Cerebellar cortex (tissue), 1 donor: ENCODE measurements at regions not wholly inside any gene's neighbourhood (a gene's known extent, or its start where the extent isn't known, plus 50 kb on each side); places are given as distances from the start of the nearest gene placed in this dataset.

Experiments
- DNase-seq: peaks from one replicate; pipeline ENCODE4 v3.0.0-alpha.2; 2015; ENCODE audit warnings: low spot score

DNA sequence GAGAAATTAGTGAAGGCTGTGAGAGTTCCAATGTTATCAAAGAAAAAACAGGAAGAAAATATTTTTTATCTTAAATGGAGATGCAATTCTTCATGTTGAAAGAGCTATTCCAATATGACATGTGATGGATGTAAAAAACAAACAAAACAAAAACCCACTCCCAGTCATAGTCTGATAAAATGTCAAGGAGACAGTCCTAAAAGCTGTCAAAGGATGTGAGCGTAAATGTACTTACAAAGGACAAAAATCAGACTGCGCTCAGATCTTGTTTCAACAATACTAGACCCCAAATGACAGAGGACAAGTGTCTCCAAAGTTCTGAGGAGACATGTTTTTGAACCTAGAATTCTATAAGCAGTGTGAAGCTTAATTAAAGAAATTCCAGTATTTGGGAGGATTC is 265.8 kb downstream of the PLPP3 start:
- DNase-seq: no peak

DNA sequence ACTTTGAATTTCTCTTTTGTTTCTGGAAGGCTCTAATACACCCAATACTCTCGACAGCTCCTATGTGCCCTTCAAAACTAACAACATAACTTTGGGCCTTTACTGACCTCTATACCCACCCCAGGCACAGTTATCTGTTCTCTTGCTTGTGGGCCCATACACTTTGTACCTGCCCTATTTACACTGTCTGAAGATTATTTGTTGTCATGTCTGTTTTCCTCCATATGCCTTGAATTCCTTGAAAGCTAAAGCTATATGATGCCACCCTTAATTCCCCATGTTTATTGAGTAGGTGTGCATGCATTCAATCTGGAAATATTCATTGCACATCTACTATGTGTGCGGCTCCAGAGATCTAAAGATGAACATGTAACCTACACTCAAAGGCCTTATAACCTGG is 267.6 kb downstream of the PLPP3 start:
- DNase-seq: no peak

GRCh38 chr1:56310945-56311344 is 268.4 kb downstream of the PLPP3 start:
- DNase-seq: no peak

DNA sequence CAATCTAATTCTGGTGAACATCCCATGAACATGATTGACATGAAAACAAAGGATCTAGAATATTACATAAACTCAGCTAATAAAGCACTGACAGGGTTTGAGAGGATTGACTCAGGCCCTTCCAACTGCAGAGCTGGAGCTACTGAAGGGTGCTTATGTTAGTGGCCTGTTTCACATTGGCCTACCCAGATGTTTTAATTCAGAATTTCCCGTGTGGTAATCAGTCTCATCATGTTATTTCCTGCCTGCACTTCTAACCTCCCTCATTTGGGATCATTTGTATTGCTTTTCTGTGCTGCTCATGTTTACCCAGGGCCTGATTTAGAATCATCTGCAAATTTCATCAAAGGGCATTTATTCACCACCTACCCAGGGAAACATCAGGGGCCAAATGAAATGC is 270.3 kb downstream of the PLPP3 start:
- DNase-seq: no peak

DNA sequence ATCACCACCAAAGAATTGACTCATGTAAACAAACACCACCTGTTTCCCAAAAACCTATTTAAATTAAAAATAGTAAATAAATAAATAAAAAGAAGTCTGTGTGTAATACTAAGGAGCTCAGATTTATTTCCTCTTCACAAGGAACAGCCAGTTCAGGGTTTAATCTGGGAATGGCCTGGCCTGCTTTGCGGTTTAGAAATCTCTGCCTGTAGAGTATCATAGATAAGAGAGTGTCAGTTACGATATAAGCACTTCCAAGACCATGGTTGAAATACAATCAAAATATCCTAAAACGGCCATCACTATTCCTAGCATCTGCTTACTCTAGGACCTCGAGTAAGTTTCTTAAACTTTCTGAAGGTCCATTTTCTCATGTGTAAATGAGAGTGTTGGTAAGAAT is 274.4 kb downstream of the PLPP3 start:
- DNase-seq: no peak

DNA sequence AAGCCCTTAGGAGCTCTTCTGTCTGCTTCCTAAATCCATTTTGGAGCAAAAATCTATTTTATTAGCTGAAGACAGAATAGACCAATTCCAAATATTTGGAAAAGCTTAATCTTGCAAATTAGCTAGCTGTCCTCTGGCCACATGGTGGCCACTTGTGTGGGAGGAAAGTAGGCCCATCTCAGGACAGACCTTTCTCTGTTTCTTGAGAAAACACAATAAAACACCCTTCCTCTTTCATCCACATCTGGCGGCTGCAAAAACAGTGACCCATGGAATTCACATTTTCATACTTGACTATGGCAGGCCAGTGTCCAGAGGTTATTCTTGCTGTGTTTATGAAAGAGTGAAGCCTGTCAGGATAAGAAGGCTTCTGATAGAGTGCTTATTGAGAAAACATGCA is 275.6 kb downstream of the PLPP3 start:
- DNase-seq: no peak

DNA sequence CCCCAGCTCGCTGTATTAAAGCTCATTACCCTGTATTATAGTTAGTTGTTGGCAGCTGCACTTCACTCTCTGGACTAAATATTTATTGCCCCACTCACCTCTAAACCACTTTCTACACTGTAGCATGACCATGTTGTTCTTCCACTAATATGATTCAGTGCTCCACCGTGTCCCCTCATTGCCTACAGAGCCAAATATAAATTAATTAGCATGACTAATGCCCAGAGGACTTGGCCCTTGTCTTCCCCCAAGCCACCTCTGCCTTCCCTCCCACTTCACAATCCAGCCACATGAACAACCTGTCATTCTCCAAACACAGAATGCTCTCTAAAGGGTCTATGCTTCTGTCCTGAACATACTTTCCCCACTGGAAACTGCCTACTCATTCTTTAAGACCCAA is 276.5 kb downstream of the PLPP3 start:
- DNase-seq: no peak

GRCh38 chr1:56301791-56302190 is 277.6 kb downstream of the PLPP3 start:
- no peak for DNase-seq

GRCh38 chr1:56300836-56301235 is 278.5 kb downstream of the PLPP3 start:
- DNase-seq: no peak

- no peak for DNase-seq
Observed at GRCh38 chr1:56298866-56299265, 280.5 kb downstream of the PLPP3 start.

- no peak for DNase-seq
Observed at GRCh38 chr1:56297904-56298303, 281.5 kb downstream of the PLPP3 start.

GRCh38 chr1:56297208-56297607 is 282.2 kb downstream of the PLPP3 start:
- DNase-seq: no peak

GRCh38 chr1:56295949-56296929 is 283.1 kb downstream of the PLPP3 start:
- no peak for DNase-seq

GRCh38 chr1:56291374-56291919 is 287.9 kb downstream of the PLPP3 start:
- DNase-seq: no peak

DNA sequence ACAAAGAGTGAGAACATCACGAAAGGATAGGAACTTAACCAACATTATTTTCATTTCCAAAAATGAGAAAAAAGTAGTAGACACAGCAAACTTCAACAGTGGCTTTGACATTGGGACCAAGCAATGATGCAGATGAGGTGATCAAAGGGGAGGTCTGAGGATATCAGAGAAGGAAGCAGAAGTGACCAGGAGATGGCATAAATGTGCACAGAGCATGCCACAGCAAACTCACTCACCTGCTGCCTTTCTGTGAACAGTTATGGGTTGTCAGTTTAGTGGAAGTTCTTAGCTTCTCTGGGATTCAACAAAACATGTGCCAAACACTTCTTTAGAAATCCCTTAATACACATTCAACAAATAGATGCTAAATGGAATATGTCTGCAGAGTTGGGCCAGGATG is 290.1 kb downstream of the PLPP3 start:
- DNase-seq: no peak

DNA sequence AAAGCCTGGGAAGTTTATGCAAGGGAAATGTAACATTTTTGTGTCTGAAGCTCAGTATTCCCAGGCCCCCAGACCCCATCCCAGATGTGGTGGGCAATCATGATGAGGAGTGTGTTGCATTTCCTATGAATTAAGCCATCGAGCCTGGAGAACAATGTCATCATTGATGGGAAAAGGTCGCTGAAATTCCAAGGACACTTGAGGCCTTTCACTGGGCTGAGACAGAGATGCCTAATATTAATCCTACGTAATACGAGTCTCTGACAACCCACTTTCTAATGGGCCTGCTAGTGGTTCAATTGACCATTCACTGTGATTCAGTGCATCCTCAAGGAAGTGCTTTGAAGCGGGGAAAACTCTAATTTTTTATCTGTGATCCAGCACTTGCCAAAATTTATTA is 291.6 kb downstream of the PLPP3 start:
- DNase-seq: no peak

GRCh38 chr1:56286956-56287355 is 292.4 kb downstream of the PLPP3 start:
- no peak for DNase-seq

- DNase-seq: no peak
Observed at GRCh38 chr1:56286506-56286905, 292.9 kb downstream of the PLPP3 start.

DNA sequence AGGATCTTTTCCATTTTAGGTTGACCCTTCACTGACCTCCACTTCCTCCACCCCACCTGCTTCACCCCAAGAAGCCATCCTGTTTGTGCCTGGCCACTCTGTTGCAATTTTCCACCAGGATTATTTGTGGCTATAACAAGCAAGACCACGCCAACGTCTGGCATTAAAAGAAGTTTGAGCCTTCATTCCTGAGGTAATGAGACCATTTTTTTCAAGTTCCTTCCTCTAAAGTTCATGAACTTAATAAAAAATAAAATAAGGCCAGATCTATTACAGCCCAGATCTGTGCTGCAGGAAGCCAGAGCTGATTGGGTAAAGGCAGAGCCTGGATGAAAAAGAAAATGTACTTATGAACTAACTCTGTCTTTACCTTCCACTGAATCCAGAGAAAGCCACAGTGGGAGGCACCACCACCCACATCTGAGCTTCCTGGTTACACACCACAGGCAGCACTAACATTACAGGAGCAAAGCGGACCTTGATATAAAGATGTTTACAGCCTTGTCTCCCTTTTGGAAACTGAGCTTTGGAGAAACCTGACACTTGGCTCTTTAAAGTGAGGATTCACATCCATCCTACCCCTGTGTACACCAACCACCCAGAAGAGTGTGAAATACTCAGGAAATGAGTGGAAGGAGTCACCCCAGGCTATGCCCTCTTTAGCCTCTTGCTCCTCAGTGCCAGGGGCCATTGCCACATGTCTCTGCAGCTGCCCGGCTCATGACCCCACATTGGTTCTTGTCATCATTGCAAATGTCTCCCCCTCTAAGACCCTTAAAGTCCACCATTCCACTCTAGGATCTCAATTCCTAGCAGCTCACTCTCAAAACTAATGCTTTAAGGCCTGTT is 293.6 kb downstream of the PLPP3 start:
- no peak for DNase-seq

DNA sequence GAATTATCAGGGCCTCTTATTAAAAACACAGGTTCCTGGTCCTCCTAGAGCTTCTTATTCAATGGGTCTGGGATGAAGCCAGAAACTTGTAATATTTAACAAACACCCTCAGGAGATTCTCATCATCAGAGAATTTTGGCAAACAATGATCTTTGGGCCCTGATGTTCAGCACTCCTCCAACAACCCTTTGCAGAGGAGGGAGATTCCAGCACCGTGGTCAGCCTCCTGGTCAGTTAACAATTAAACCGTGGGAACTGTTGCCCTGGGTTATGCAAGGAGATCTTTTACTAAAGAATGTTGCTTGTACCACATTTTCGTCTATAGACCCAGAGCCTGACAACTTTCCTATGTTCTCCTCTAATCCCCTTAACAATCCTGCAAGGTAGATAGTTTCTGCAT is 294.4 kb downstream of the PLPP3 start:
- DNase-seq: no peak

DNA sequence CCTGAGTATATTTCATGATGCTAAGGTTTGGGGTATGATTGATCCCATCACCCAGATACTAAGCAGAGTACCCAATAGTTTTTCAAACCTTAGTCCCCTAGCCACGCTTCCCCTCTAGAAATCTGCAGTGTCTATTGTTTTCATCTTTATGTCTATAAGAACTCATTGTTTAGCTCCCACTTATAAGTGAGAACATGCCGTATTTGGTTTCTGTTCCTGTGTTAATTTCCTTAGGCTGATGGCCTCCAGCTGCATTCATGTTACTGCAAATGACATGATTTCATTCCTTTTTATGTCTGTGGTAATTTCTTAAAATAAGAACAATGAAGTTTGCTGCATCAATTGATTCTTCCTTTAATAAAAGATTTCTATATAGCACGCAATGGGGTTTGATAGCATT is 301.3 kb downstream of the PLPP3 start:
- no peak for DNase-seq

GRCh38 chr1:56268519-56269140 is 310.7 kb downstream of the PLPP3 start:
- no peak for DNase-seq
